Adrenal gland (tissue), 9 donors: ENCODE measurements at regions not wholly inside any gene's neighbourhood (a gene's known extent, or its start where the extent isn't known, plus 50 kb on each side); places are given as distances from the start of the nearest gene placed in this dataset.

Experiments used
- DNase-seq, 7 donors: peaks; one replicate each; pipeline ENCODE4 v3.0.0-alpha.2; 2019 to 2020
- H3K27ac ChIP-seq, 5 donors: fragments of 200-600 bp; sonication (generic) in 4 of 5; 1 replicate in 3 of 5; 2 replicates in 2 of 5; pipeline versions ENCODE4 v1.5.1 to v1.8.0; 2016 to 2020; ENCODE audit warnings: mild to moderate bottlenecking in 1 of 5
- H3K27me3 ChIP-seq: fragments of 200-600 bp; 2 replicates; pipeline ENCODE4 v1.8.0; 2021
- H3K36me3 ChIP-seq, 2 donors: fragments of 200-600 bp; replicated peaks in 1 of 2; 1 replicate in 1 of 2; 2 replicates in 1 of 2; pipeline versions ENCODE4 v1.5.1 to v1.8.0; 2018 to 2022
- H3K4me1 ChIP-seq, 2 donors: fragments of 200-600 bp; replicated peaks in 1 of 2; 1 replicate in 1 of 2; 2 replicates in 1 of 2; pipeline versions ENCODE4 v1.5.1 to v1.8.0; 2018 to 2021
- H3K4me3 ChIP-seq, 4 donors: fragments of 200-600 bp; sonication (generic) in 3 of 4; one replicate each; pipeline ENCODE4 v1.5.1; 2016 to 2018
- H3K9me3 ChIP-seq, 3 donors: fragments of 200-600 bp; sonication (generic) in 1 of 3; replicated peaks in 1 of 3; 1 replicate in 2 of 3; 2 replicates in 1 of 3; pipeline versions ENCODE4 v1.5.1 to v1.8.0; 2016 to 2021
- CTCF ChIP-seq, 6 experiments: fragments of 450-650 bp in 4 of 6; fragments of 200-600 bp in 2 of 6; sonication (generic) in 1 of 6; IDR thresholded peaks; 1 replicate in 5 of 6; 2 replicates in 1 of 6; pipeline versions ENCODE4 v1.5.1 to v1.8.0; 2016 to 2021; ENCODE audit warnings: antibody characterized with exemption in 6 of 6, mild to moderate bottlenecking in 2 of 6, moderate library complexity in 1 of 6
- POLR2A ChIP-seq, 2 donors: fragments of 450-650 bp; IDR thresholded peaks; one replicate each; pipeline ENCODE4 v1.6.1; 2017; ENCODE audit warnings: antibody characterized with exemption in 2 of 2, mild to moderate bottlenecking in 2 of 2, moderate library complexity in 1 of 2
- WGBS, 4 donors: extraction: QIAGEN DNeasy Blood & Tissue Kit in 2 of 4; methylation state at CpG; one replicate each; pipeline versions ENCODE4 v1.1.5 to v1.1.7; 2013 to 2017; 5-methylcytosine and 5-hydroxymethylcytosine counted together
- intact Hi-C, 2 donors: fragments of 100-400 bp; cut with DNase I; formaldehyde crosslinking; loops; one replicate each; pipeline versions ENCODE4 v1.14.1 to v1.15.0; 2022 to 2023
- donor health status: healthy with polysubstance abuse.
- donor health status: Bipolar disorder and iron deficiency.
- donor health status: DM: yes; HTN: yes; CAD: no.
- donor health status: DM: no; HTN: no; CAD: no.
- donor health status: DM: no; HTN: no; CAD: no.

- Histone ChIP-seq H3K9me3 (no peaks in the 10 kb centered on the region), H3K27ac (no peak overlapping the region), H3K36me3 (no peaks in the 10 kb centered on the region), H3K27me3 (no peaks in the 10 kb centered on the region), H3K4me3 (no peak overlapping the region), H3K4me1 (no peaks in the 10 kb centered on the region)
- DNase-seq, result no peak
- WGBS, 4 donors, result 53 to 59% (median 55%) methylated on average over 2 of the region's 2 CpGs
- TF ChIP-seq CTCF (IDR thresholded peaks at IDR 0.05) (no peak), POLR2A (IDR thresholded peaks at IDR 0.05) (no peak)
- intact Hi-C loops, result no loop called here
These were observed 557.6 kb downstream of the CBLN2 start for GRCh38 chr18:71986351-71987050.

- intact Hi-C loops, result no loop called here
- H3K4me3 ChIP-seq, result no peak overlapping the region
- WGBS, 4 donors, result 26 to 39% (median 30%) methylated on average over 2 of the region's 2 CpGs
These were observed 567.4 kb downstream of the CBLN2 start for GRCh38 chr18:71976744-71977143.

DNA sequence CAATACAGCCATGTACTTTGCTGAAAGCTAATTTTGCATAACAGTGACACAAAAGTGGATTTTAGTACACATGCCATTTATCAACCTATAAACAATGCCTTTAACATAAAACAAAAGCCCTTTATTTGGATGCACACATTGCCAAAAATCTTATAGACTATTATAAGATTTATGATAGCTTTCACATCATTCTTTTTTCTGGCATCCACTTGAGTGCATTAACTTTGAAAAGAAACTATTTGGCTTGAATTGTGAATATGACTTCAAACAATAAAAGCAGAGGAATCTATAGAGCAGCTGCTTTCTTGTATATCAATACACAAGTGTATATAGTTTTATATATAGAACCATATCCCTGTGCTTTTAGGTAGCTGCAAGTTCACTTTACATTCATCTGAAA is 577.4 kb downstream of the CBLN2 start:
- TF ChIP-seq POLR2A (IDR thresholded peaks at IDR 0.05), result no peak
- no peak for TF ChIP-seq CTCF (IDR thresholded peaks at IDR 0.05)
- H3K4me1 ChIP-seq, result no peaks in the 10 kb centered on the region
- no peaks in the 10 kb centered on the region for H3K9me3 ChIP-seq
- no peak for DNase-seq
- H3K4me3 ChIP-seq, result no peak overlapping the region
- no peaks in the 10 kb centered on the region for H3K36me3 ChIP-seq
- intact Hi-C loops, result no loop called here
- H3K27ac ChIP-seq, result no peak overlapping the region
- H3K27me3 ChIP-seq, result no peaks in the 10 kb centered on the region

More at GRCh38 chr18:71976744-71977143, 567.4 kb downstream of the CBLN2 start:
- no peak for DNase-seq
- Histone ChIP-seq H3K9me3 (no peaks in the 10 kb centered on the region), H3K4me1 (no peaks in the 10 kb centered on the region), H3K36me3 (no peaks in the 10 kb centered on the region), H3K27ac (no peak overlapping the region), H3K27me3 (no peaks in the 10 kb centered on the region)
- TF ChIP-seq CTCF (IDR thresholded peaks at IDR 0.05), result no peak
- TF ChIP-seq POLR2A (IDR thresholded peaks at IDR 0.05), result no peak

DNA sequence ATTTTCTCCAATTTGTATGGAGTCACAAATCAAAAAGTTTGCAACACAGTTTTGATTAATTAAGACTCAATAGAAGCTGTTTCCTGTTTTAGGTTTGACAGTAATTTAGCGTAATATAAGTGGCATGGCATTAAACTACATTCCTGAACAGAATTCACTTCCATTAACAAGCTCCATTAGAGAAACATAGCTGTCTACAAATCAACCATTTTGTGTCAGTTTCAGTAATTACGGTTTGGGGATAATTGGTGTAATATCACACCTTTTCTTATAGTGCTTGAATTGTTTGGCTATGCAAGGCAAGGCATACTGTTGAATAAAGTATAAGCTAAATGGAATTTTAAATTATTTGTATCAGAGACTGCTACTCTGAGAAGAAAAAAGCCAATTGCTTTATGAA is 585.5 kb downstream of the CBLN2 start:
- no peaks in the 10 kb centered on the region for H3K9me3 ChIP-seq
- no peak for TF ChIP-seq CTCF (IDR thresholded peaks at IDR 0.05)
- TF ChIP-seq POLR2A (IDR thresholded peaks at IDR 0.05), result no peak
- WGBS, 4 donors, result 49 to 73% (median 54%) methylated on average over 2 of the region's 2 CpGs

More for the DNA sequence above, 585.5 kb downstream of the CBLN2 start:
- no peak overlapping the region for H3K4me3 ChIP-seq
- H3K27ac ChIP-seq, result no peak overlapping the region
- no peak for DNase-seq
- H3K4me1 ChIP-seq, result no peaks in the 10 kb centered on the region
- intact Hi-C loops, result no loop called here
- no peaks in the 10 kb centered on the region for H3K27me3 ChIP-seq
- no peaks in the 10 kb centered on the region for H3K36me3 ChIP-seq
